ENCODE measurements at regions not wholly inside any gene's neighbourhood (a gene's known extent, or its start where the extent isn't known, plus 50 kb on each side); places are given as distances from the start of the nearest gene placed in this dataset.
"Not testable (repeated sequence)": the region's sequence is repeated elsewhere in the genome, so short reads cannot be mapped to it uniquely, and the experiment has no call there.

DNA sequence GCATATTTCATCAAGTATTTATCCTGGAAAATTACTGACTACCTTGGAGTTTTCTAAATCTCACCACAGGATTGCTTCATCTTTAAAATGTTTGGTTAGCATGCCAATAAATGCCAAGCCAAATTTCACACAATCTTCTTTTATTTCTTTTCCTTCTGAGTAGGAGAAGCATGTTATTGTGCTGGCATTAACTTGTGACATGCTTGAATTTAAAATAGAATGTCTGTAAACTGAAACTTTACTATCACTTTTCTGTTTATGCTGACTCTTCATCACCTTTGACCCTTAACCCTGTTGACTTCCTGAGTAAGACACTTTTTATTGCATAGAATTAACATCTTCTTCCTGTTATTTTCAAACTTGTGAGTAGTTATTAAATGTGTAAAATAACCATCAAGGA is 56.2 kb upstream of the LRRTM4 start:
- FAIRE-seq: no peak

GRCh38 chr2:77579076-77579769 is 57.0 kb upstream of the LRRTM4 start:
- no peak for FAIRE-seq

GRCh38 chr2:77588438-77588837 is 66.3 kb upstream of the LRRTM4 start:
- no peak for FAIRE-seq

- no peak for FAIRE-seq
Observed at GRCh38 chr2:77590298-77590917, 68.2 kb upstream of the LRRTM4 start.

- not testable (repeated sequence) for FAIRE-seq
Observed at GRCh38 chr2:77592955-77593354, 70.8 kb upstream of the LRRTM4 start.

DNA sequence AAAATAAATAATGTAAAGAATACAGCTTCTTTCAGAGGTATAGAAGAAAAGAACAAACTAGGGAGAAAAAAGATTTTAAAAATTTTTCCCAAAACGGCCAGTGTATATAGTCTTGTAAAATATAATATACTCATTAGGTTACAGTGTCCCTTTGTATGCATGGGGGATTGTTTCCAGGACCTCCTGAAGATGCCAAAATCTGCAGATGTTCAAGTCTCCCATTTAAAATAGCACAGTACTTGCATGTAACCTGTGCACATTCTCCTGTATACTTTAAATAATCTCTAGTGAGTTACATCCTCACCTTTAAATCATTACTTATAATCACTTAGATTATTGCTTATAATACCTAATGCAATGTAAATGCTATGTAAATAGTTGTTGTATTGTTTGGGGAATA is 80.6 kb upstream of the LRRTM4 start:
- no peak for FAIRE-seq

GRCh38 chr2:77604953-77605929 is 83.1 kb upstream of the LRRTM4 start:
- no peak for FAIRE-seq

GRCh38 chr2:77608510-77608909 is 86.3 kb upstream of the LRRTM4 start:
- no peak for FAIRE-seq

DNA sequence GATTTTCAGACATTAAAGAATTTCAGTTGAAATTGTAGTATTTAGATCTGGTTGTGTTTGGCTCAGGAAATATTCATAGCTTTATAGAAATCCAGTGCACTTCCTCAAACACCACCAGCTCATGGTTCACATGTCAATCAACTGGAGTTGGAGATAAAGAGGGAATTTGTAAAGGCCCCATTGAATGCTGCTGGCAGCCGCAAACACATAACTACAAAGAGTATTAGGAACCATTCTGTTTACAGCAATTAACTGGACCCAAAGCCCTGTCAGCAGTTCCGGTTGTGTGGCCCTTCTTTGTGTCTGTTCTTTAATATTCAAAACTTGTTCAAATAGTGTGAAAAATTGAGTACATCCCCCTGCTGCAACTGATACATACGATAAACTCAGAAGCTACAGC is 107.4 kb upstream of the LRRTM4 start:
- no peak for FAIRE-seq

GRCh38 chr2:77631007-77631406 is 108.8 kb upstream of the LRRTM4 start:
- no peak for FAIRE-seq

DNA sequence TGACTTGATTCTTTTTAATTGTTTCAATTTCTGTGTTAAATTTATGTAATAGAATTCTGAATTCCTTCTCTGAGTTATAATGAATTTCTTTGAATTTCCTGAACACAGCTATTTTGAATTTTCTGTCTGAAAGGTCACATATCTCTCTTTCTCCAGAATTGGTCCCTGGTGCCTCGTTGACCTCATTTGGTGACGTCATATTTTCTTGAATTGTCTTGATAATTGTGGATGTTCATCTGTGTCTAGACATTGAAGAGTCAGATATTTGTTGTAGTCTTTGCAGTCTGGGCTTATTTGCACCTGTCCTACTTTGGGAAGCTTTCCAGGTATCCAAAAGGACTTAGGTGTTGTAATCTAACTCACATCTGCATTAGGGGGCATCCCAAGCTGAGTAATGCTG is 111.4 kb upstream of the LRRTM4 start:
- no peak for FAIRE-seq

DNA sequence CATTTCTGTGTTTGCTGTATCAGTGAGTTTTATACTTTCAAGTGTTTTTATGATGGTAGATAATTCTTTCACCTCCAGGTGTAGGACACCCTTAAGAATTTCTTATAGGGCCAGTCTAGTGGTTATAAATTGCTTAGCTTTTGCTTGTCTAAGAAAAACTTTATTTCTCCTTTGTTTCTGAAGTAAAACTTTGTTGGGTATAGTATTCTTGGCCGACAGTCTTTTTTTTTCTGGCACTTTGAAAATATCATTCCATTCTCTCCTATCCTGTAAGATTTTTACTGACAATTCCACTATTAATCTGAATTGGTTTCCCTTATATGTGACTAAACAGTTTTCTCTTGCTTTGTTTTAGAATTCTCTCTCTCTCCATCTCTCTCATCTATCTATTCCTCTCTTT is 118.7 kb upstream of the LRRTM4 start:
- no peak for FAIRE-seq

- no peak for FAIRE-seq
Observed at GRCh38 chr2:77642339-77642738, 120.2 kb upstream of the LRRTM4 start.

DNA sequence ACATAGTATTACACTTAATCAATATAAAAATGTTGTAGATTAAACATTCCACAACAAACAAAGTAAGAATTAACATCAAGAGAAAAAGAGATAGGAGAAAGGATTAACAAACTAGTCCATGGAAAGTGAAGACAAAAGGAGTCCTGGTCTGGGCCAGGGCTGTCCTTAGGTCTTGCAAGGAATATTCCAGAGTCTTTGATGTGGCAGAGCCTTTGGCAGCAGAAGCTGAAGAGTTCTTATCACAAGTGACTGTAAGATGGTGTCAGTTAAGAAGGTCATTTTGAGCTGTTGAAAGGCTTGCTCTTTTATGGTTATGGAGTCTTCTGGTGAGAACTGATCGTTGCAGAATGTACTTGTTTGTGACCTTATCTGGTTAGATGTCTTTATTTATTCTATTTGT is 127.7 kb upstream of the LRRTM4 start:
- FAIRE-seq: no peak

DNA sequence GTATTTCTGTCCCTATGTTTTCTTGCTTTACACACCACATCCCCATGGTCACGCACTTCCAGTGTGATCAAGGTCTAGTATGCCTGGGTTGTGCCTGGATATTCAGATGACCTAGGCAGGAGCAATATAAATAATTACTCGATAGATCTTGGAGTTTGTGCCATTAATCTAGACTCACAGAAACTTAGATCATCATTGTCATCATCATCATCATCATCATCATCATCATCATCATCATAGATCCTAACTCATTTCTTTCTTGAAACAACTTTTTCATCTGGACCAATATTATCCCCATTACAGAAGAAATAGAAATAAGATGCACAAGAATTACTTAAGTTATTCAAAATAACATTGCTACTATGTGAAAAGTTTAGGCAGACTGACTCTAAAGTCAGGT is 130.3 kb upstream of the LRRTM4 start:
- no peak for FAIRE-seq

- no peak for FAIRE-seq
Observed at GRCh38 chr2:77664491-77664890, 142.3 kb upstream of the LRRTM4 start.

DNA sequence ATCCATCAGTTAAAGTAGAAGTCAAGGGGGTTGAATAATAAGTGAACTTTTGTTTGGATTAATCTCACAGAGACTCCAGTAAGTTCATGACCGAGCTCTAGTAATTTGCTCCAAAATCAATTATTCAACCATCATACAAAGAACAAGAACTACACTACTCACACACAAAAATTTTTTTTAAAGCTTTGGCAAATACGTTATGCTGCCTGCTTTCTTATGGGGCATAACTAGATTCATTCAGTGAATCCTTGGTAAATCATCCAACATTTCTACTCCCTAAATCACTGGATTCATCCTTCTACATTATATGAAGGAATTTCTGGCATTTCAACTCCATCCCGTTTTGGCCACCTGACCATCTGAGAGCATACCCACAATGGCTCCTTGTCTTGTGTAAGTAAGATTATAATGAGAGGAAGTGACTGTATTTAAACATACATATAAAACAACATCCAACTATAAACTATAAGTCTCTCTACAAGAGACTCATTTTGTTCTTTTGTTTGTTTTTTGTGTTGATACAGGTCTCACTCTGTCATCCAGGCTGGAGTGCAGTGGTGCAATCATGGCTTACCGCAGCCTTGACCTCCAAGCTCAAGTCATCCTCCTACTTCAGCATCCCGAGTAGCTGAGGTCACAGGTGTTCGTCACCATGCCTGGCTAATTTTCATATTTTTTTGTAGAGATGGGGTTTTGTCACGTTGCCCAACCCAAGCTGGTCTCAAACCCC is 144.2 kb upstream of the LRRTM4 start:
- no peak for FAIRE-seq

GRCh38 chr2:77684543-77685319 is 162.6 kb upstream of the LRRTM4 start:
- FAIRE-seq: not testable (repeated sequence)

GRCh38 chr2:77712601-77713000 is 190.4 kb upstream of the LRRTM4 start:
- FAIRE-seq: no peak

DNA sequence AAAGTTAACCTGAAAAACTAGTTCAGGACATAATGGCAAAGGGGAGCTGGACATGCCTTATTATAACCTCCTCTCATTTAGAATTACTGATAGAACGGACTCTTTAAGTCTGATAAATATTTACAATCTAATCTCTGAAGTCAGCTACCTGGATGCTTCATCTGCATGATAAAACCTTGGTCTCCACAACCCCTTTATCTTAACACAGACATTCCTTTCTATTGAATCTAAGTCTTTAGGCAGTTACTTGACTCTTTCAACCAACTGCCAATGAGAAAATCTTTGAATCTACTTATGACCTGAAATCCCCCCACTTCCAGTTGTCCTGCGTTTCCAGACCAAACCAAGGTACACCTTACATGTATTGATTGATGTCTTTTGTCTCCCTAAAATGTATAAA is 191.2 kb upstream of the LRRTM4 start:
- FAIRE-seq: no peak

DNA sequence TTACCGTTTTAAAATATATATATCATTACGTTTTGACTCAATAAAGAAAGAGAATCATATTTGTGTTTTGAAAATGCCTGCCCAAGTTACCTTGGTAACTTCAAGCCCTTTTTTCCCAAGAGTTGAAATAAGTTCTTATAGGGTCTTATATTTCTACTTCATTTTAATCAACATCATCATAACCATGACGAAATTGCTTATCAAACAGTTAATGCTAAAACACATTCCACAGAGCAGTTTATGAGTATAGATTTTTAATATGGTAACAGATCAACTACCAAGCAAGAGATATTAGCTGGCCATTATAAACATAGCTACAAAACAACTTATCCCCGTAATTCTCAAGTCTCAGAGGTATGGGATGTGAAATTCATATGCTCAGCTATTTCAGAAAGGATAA is 197.9 kb upstream of the LRRTM4 start:
- no peak for FAIRE-seq

DNA sequence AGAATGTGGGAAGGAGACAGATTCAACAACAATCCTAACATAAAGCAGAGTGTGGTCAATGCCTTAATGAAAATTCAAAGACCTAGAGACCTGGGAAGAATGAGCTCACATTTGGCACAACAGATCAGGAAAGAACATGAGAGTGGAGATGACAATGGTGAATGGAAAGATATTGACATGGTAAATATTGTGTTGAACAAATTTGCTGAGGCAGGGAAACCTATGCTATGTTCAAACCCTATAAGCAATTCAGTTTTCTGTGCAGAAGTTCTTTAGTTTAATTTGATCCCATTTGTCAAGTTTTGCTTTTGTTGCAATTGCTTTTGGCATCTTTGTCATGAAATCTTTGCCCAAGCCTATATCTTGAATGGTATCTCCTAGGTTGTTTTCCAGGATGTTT is 199.4 kb upstream of the LRRTM4 start:
- FAIRE-seq: no peak

Data from A204.1 (cell line).